WTC11 (cell line): ENCODE measurements at regions not wholly inside any gene's neighbourhood (a gene's known extent, or its start where the extent isn't known, plus 50 kb on each side); places are given as distances from the start of the nearest gene placed in this dataset.

Experiments used
- FOXK1 ChIP-seq: sonication (generic); formaldehyde crosslinking; IDR thresholded peaks from 2 replicates; pipeline ENCODE4 v1.8.0; 2022; ENCODE audit warnings: mild to moderate bottlenecking, moderate library complexity, missing genetic modification reagents
- HMGA2 ChIP-seq: fragments of 250-450 bp; sonication (Bioruptor Pico); IDR thresholded peaks from 2 replicates; pipeline ENCODE4 v1.4.0; 2021; ENCODE audit warnings: mild to moderate bottlenecking, moderate library complexity
- JUN ChIP-seq: sonication (generic); formaldehyde crosslinking; IDR thresholded peaks from 2 replicates; pipeline ENCODE4 v1.8.0; 2023; ENCODE audit warnings: mild to moderate bottlenecking, missing genetic modification reagents
- NR2C2 ChIP-seq: sonication (generic); formaldehyde crosslinking; IDR thresholded peaks from 2 replicates; pipeline ENCODE4 v1.8.0; 2022; ENCODE audit warnings: mild to moderate bottlenecking, missing genetic modification reagents
- SP1 ChIP-seq: sonication (generic); formaldehyde crosslinking; conservative IDR thresholded peaks from 2 replicates; pipeline ENCODE4 v1.8.1; 2022; ENCODE audit warnings: missing genetic modification reagents
- TF ChIP-seq, protein P1 (sequence below): fragments of 250-450 bp; sonication (Bioruptor Pico); IDR thresholded peaks from 2 replicates; pipeline ENCODE4 v2.1.2; 2022; ENCODE audit warnings: mild to moderate bottlenecking, moderate library complexity
- TF ChIP-seq, protein P2 (sequence below): fragments of 200-600 bp; IDR thresholded peaks from 2 replicates; pipeline ENCODE4 v1.8.0; 2022; ENCODE audit warnings: antibody characterized with exemption
- TF ChIP-seq, protein P3 (sequence below): sonication (generic); formaldehyde crosslinking; IDR thresholded peaks from 2 replicates; pipeline ENCODE4 v1.8.1; 2023; ENCODE audit warnings: mild to moderate bottlenecking, missing genetic modification reagents, moderate library complexity

DNA sequence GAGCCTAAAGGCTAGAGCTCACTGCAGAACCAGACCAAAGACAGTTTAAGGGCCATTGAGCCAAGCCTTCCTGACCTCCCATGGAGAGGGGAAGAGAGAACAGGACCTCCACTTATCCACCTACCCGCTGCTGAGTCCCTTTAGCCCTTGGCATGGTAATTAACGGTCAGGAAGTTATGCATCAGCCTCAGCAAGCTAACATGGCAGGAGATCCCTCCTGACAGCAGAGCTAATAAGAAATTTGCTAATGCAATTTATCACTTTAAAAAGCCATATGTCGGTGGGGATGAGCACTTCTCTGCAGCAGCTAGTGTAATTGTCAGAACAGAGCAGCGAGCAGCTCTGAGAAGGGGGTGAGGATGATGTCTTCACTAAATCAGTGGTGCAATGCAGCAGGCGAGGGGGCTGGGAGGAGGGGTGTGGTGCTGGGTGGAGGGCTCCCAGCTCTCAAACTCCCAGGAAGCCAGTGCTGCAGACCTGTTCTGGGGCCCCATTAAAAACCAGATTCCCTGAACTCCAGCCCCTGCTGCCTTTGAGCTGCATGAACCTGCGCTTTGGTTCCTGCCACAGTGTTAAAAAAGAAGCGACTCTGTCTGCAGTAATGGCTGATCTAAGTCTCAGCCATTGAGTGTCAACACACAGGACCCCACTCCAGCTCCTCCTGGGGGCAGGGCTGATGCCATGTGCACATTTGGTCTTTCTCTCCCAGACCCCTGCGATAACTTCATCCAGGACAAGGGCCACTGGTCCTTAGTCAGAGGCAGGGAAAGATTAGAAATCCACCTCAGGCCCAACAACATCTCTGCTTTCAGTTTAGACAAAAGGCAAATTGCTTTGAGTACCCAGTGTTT lies 63.0 kb upstream of the CALM2 start:
- TF ChIP-seq, protein P1, sequence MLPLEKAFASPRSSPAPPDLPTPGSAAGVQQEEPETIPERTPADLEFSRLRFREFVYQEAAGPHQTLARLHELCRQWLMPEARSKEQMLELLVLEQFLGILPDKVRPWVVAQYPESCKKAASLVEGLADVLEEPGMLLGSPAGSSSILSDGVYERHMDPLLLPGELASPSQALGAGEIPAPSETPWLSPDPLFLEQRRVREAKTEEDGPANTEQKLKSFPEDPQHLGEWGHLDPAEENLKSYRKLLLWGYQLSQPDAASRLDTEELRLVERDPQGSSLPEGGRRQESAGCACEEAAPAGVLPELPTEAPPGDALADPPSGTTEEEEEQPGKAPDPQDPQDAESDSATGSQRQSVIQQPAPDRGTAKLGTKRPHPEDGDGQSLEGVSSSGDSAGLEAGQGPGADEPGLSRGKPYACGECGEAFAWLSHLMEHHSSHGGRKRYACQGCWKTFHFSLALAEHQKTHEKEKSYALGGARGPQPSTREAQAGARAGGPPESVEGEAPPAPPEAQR (CRISPR knock-in tag) = no peak
- TF ChIP-seq FOXK1 (CRISPR knock-in tag) = no peak
- no peak for TF ChIP-seq JUN (CRISPR knock-in tag)
- TF ChIP-seq HMGA2 = no peak
- no peak for TF ChIP-seq NR2C2 (CRISPR knock-in tag)
- TF ChIP-seq SP1 (CRISPR knock-in tag) = no peak
- TF ChIP-seq, protein P2, sequence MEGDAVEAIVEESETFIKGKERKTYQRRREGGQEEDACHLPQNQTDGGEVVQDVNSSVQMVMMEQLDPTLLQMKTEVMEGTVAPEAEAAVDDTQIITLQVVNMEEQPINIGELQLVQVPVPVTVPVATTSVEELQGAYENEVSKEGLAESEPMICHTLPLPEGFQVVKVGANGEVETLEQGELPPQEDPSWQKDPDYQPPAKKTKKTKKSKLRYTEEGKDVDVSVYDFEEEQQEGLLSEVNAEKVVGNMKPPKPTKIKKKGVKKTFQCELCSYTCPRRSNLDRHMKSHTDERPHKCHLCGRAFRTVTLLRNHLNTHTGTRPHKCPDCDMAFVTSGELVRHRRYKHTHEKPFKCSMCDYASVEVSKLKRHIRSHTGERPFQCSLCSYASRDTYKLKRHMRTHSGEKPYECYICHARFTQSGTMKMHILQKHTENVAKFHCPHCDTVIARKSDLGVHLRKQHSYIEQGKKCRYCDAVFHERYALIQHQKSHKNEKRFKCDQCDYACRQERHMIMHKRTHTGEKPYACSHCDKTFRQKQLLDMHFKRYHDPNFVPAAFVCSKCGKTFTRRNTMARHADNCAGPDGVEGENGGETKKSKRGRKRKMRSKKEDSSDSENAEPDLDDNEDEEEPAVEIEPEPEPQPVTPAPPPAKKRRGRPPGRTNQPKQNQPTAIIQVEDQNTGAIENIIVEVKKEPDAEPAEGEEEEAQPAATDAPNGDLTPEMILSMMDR = no peak
- TF ChIP-seq, protein P3, sequence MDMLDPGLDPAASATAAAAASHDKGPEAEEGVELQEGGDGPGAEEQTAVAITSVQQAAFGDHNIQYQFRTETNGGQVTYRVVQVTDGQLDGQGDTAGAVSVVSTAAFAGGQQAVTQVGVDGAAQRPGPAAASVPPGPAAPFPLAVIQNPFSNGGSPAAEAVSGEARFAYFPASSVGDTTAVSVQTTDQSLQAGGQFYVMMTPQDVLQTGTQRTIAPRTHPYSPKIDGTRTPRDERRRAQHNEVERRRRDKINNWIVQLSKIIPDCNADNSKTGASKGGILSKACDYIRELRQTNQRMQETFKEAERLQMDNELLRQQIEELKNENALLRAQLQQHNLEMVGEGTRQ = no peak
